Caco-2 (cell line): ENCODE measurements at regions not wholly inside any gene's neighbourhood (a gene's known extent, or its start where the extent isn't known, plus 50 kb on each side); places are given as distances from the start of the nearest gene placed in this dataset.

Experiments
- BruUV-seq: library from RNA; stranded (reverse); fragments of 400-500 nt; replicated peaks from 2 replicates; lab custom pipeline; 2021; lab: Mats Ljungman, UMichigan
- CTCF ChIA-PET: fragments of 300-600 bp; sonication (Branson Sonifier 250); formaldehyde crosslinking; loops from one replicate; lab custom pipeline; 2022; ENCODE audit warnings: antibody characterized with exemption; lab: Charles Lee
- POLR2A ChIA-PET: fragments of 300-600 bp; sonication (Branson Sonifier 250); formaldehyde crosslinking; loops from one replicate; lab custom pipeline; 2022; ENCODE audit warnings: antibody characterized with exemption; lab: Charles Lee
- DNase-seq, 2 experiments: peaks; one replicate each; pipeline versions ENCODE4 v3.0.0 to v3.0.0-alpha.2; 2020 to 2022
- H3K27me3 ChIP-seq: replicated peaks from 2 replicates; pipeline ENCODE4 v1.6.0; 2011; ENCODE audit warnings: low read length; ENCODE audit not compliant: control insufficient read depth, insufficient read depth
- H3K36me3 ChIP-seq: 2 replicates; pipeline ENCODE4 v1.5.1; 2011; ENCODE audit warnings: low read length; ENCODE audit not compliant: control insufficient read depth, insufficient read depth
- H3K4me1 ChIP-seq: fragments of 250-450 bp; sonication (Bioruptor Pico); 2 replicates; pipeline ENCODE4 v1.5.1; 2020; ENCODE audit warnings: mild to moderate bottlenecking
- H3K4me3 ChIP-seq: 2 replicates; pipeline ENCODE4 v1.5.1; 2011; ENCODE audit warnings: low read depth, mild to moderate bottlenecking, control low read depth, low read length
- H3K9me3 ChIP-seq: fragments of 250-450 bp; sonication (Bioruptor Pico); 2 replicates; pipeline ENCODE4 v1.5.1; 2020; ENCODE audit warnings: mild to moderate bottlenecking, moderate library complexity
- H3K27ac Mint-ChIP-seq: one replicate; pipeline ENCODE4 v1.8.0; 2022; ENCODE audit warnings: mixed read lengths; ENCODE audit not compliant: unreplicated experiment
- H3K27me3 Mint-ChIP-seq: one replicate; pipeline ENCODE4 v1.8.0; 2022; ENCODE audit warnings: mixed read lengths; ENCODE audit not compliant: insufficient read depth, unreplicated experiment
- H3K36me3 Mint-ChIP-seq: one replicate; pipeline ENCODE4 v1.8.0; 2022; ENCODE audit warnings: mild to moderate bottlenecking, mixed read lengths; ENCODE audit not compliant: insufficient read depth, unreplicated experiment
- H3K4me1 Mint-ChIP-seq: one replicate; pipeline ENCODE4 v1.8.0; 2022; ENCODE audit warnings: low read depth, mixed read lengths; ENCODE audit not compliant: unreplicated experiment
- H3K4me3 Mint-ChIP-seq: one replicate; pipeline ENCODE4 v1.8.0; 2022; ENCODE audit warnings: mild to moderate bottlenecking, moderate library complexity, mixed read lengths; ENCODE audit not compliant: unreplicated experiment
- H3K9me3 Mint-ChIP-seq: one replicate; pipeline ENCODE4 v1.8.0; 2022; ENCODE audit warnings: mixed read lengths; ENCODE audit not compliant: unreplicated experiment
- intact Hi-C: fragments of 100-400 bp; cut with micrococcal nuclease; formaldehyde crosslinking; loops from one replicate; pipeline ENCODE4 v1.10.0; 2022; ENCODE audit not compliant: unreplicated experiment
- TF ChIP-seq, protein P1 (sequence below), 2 experiments: fragments of 200-600 bp in 1 of 2; IDR thresholded peaks; 1 replicate in 1 of 2; 2 replicates in 1 of 2; pipeline versions ENCODE4 v1.5.1 to v1.8.0; 2011 to 2022; ENCODE audit warnings: antibody characterized with exemption in 1 of 2, control low read depth in 1 of 2, inconsistent platforms in 1 of 2, low read depth in 1 of 2, low read length in 1 of 2, mild to moderate bottlenecking in 1 of 2, moderate library complexity in 1 of 2; ENCODE audit not compliant: insufficient read depth in 1 of 2, severe bottlenecking in 1 of 2, unreplicated experiment in 1 of 2

DNA sequence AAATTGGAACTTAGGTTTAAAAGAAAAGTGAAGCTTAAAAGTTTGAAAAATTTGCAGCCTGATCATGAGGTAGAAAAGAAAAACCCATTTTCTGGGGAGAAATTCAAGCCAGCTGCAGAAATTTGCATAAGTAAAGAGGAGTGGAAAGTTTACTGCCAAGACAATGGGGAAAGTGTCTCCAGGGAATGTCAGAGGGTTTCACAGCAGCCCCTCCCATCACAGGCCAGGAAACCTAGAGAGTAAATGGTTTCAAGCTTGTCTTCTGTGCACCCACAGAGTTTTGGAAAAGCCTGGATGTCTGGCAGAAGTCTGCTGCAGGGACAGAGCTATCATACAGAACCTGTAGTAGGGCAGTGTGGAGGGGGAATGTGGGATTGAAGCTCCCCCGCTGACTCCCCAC is 254.0 kb upstream of the FSIP2 start:
- TF ChIP-seq, protein P1, sequence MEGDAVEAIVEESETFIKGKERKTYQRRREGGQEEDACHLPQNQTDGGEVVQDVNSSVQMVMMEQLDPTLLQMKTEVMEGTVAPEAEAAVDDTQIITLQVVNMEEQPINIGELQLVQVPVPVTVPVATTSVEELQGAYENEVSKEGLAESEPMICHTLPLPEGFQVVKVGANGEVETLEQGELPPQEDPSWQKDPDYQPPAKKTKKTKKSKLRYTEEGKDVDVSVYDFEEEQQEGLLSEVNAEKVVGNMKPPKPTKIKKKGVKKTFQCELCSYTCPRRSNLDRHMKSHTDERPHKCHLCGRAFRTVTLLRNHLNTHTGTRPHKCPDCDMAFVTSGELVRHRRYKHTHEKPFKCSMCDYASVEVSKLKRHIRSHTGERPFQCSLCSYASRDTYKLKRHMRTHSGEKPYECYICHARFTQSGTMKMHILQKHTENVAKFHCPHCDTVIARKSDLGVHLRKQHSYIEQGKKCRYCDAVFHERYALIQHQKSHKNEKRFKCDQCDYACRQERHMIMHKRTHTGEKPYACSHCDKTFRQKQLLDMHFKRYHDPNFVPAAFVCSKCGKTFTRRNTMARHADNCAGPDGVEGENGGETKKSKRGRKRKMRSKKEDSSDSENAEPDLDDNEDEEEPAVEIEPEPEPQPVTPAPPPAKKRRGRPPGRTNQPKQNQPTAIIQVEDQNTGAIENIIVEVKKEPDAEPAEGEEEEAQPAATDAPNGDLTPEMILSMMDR (IDR thresholded peaks at IDR 0.05; ENCODE audit: insufficient read depth in 1 of 2, low read depth in 1 of 2, low read length in 1 of 2, severe bottlenecking in 1 of 2, unreplicated experiment in 1 of 2) = no peak
- intact Hi-C loops = no loop called here
- Histone ChIP-seq H3K4me3 (no peak overlapping the region), H3K36me3 (no peaks in the 10 kb centered on the region), H3K27me3 (no peaks in the 10 kb centered on the region), H3K9me3 (no peaks in the 10 kb centered on the region), H3K4me1 (no peaks in the 10 kb centered on the region)
- no peaks in the 10 kb centered on the region for H3K4me1 Mint-ChIP-seq
- ChIA-PET POLR2A (no interaction called here), CTCF (no interaction called here)
- BruUV-seq = no TSS peak
- H3K36me3 Mint-ChIP-seq = no peaks in the 10 kb centered on the region
- H3K4me3 Mint-ChIP-seq = no peak overlapping the region
- H3K9me3 Mint-ChIP-seq = no peaks in the 10 kb centered on the region
- no peak for DNase-seq
- no peaks in the 10 kb centered on the region for H3K27me3 Mint-ChIP-seq
- H3K27ac Mint-ChIP-seq = no peak overlapping the region

DNA sequence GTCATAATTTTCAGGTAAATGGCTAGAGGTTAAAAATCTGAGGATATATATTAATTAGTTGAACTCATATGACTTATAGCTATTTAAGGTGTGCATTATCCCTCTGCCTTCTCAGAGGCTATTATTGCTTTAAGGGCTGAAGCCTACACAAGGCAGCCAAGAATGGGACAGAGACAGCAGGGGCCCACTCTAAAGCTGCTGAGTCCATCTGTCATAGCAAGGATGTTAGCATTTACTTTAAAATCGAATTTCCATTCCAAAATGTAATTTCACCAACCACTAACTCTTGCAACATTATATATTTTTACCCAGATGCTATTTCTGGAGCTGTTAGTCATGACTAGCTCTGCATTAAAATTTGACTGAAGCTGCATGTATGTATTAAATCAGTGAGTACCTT is 236.3 kb upstream of the FSIP2 start:
- Histone ChIP-seq H3K4me3 (no peak overlapping the region), H3K36me3 (no peaks in the 10 kb centered on the region), H3K9me3 (no peaks in the 10 kb centered on the region), H3K4me1 (no peaks in the 10 kb centered on the region), H3K27me3 (no peaks in the 10 kb centered on the region)
- H3K4me1 Mint-ChIP-seq = no peaks in the 10 kb centered on the region
- TF ChIP-seq, protein P1 (IDR thresholded peaks at IDR 0.05; ENCODE audit: insufficient read depth in 1 of 2, low read depth in 1 of 2, low read length in 1 of 2, severe bottlenecking in 1 of 2, unreplicated experiment in 1 of 2) = no peak
- H3K4me3 Mint-ChIP-seq = no peak overlapping the region
- H3K36me3 Mint-ChIP-seq = no peaks in the 10 kb centered on the region
- ChIA-PET POLR2A (no interaction called here), CTCF (no interaction called here)
- intact Hi-C loops = no loop called here
- no TSS peak for BruUV-seq
- H3K9me3 Mint-ChIP-seq = no peaks in the 10 kb centered on the region
- H3K27me3 Mint-ChIP-seq = no peaks in the 10 kb centered on the region
- DNase-seq = no peak
- H3K27ac Mint-ChIP-seq = no peak overlapping the region

DNA sequence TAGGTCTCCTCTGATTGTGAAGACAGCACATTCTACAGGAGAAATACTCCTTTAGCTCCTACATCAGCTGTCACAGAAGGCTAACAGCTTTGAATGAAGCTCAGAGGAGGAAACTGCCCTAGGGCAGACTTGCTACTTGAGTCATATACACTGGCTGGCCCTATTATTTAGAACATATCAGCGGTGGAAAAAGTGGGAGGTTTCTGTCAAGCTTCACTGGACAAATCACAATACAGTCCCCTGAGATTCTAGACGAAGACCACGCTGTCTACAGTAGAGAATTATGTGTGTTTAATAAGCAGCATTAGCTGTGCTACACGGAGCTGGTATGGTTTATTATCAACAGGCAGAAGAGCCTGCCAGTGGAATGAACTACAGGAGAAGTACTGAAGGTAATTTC is 230.9 kb upstream of the FSIP2 start:
- H3K9me3 Mint-ChIP-seq = peaks cover 21% of the 10 kb centered on the region
- H3K27me3 Mint-ChIP-seq = no peaks in the 10 kb centered on the region
- H3K27me3 ChIP-seq = no peaks in the 10 kb centered on the region
- no peak overlapping the region for H3K4me3 ChIP-seq
- BruUV-seq = no TSS peak
- TF ChIP-seq, protein P1 (IDR thresholded peaks at IDR 0.05; ENCODE audit: insufficient read depth in 1 of 2, low read depth in 1 of 2, low read length in 1 of 2, severe bottlenecking in 1 of 2, unreplicated experiment in 1 of 2) = no peak
- no peaks in the 10 kb centered on the region for H3K4me1 Mint-ChIP-seq
- no peak overlapping the region for H3K27ac Mint-ChIP-seq
- no peaks in the 10 kb centered on the region for H3K4me1 ChIP-seq
- peaks cover 13% of the 10 kb centered on the region for H3K9me3 ChIP-seq
- H3K36me3 Mint-ChIP-seq = no peaks in the 10 kb centered on the region
- CTCF ChIA-PET = no interaction called here
- no peaks in the 10 kb centered on the region for H3K36me3 ChIP-seq
- no peak overlapping the region for H3K4me3 Mint-ChIP-seq
- no peak for DNase-seq
- intact Hi-C loops = no loop called here
- POLR2A ChIA-PET = no interaction called here
